H1 (cell line): ENCODE measurements at regions not wholly inside any gene's neighbourhood (a gene's known extent, or its start where the extent isn't known, plus 50 kb on each side); places are given as distances from the start of the nearest gene placed in this dataset.

ENCODE experiments used
- CTCF ChIA-PET: fragments of 300-600 bp; sonication (Branson Sonifier 250); formaldehyde crosslinking; loops from one replicate; lab custom pipeline; 2021; ENCODE audit not compliant: partially characterized antibody; lab: Charles Lee
- POLR2A ChIA-PET: fragments of 300-600 bp; sonication (Branson Sonifier 250); formaldehyde crosslinking; loops from one replicate; lab custom pipeline; 2021; ENCODE audit warnings: inconsistent platforms; ENCODE audit not compliant: partially characterized antibody; lab: Charles Lee
- DNase-seq, 2 experiments: peaks; one replicate each; pipeline versions ENCODE4 v3.0.0 to v3.0.0-alpha.2; 2010 to 2022; ENCODE audit warnings: low spot score in 2 of 2, low read depth in 1 of 2, mixed read lengths in 1 of 2
- FAIRE-seq: peaks from 2 replicates; lab custom pipeline; 2011; peaks lifted over from hg19 to GRCh38; lab: Jason Lieb, UNC
- H2AFZ ChIP-seq: 2 replicates; pipeline ENCODE4 v1.8.1; 2012; ENCODE audit warnings: low read length, inconsistent platforms
- H2AK5ac ChIP-seq: 2 replicates; pipeline ENCODE4 v1.6.1; 2013; ENCODE audit warnings: low read depth, low read length
- H2BK120ac ChIP-seq: replicated peaks from 2 replicates; pipeline ENCODE3; 2013; ENCODE audit warnings: low read depth, low read length, inconsistent platforms
- H2BK12ac ChIP-seq: 2 replicates; pipeline ENCODE4 v1.6.1; 2013; ENCODE audit warnings: low read depth, low read length
- H2BK15ac ChIP-seq: 2 replicates; pipeline ENCODE4 v1.6.1; 2013; ENCODE audit warnings: low read length
- H2BK20ac ChIP-seq: 2 replicates; pipeline ENCODE4 v1.6.1; 2013; ENCODE audit warnings: low read length
- H2BK5ac ChIP-seq: 2 replicates; pipeline ENCODE4 v1.6.1; 2013; ENCODE audit warnings: low read depth, low read length
- H3K14ac ChIP-seq: 2 replicates; pipeline ENCODE4 v1.6.1; 2013; ENCODE audit warnings: inconsistent platforms; ENCODE audit not compliant: insufficient read length
- H3K18ac ChIP-seq: 2 replicates; pipeline ENCODE4 v1.6.1; 2013; ENCODE audit warnings: low read length; ENCODE audit errors: extremely low read depth
- H3K23ac ChIP-seq: 2 replicates; pipeline ENCODE4 v1.6.1; 2013; ENCODE audit warnings: inconsistent platforms; ENCODE audit not compliant: insufficient read length
- H3K23me2 ChIP-seq: 2 replicates; pipeline ENCODE4 v1.6.1; 2013; ENCODE audit warnings: low read depth, low read length
- H3K27ac ChIP-seq: 2 replicates; pipeline ENCODE4 v1.6.1; 2011; ENCODE audit warnings: low read depth, low read length, inconsistent platforms
- H3K27me3 ChIP-seq, 4 experiments: replicated peaks in 1 of 4; 1 replicate in 1 of 4; 2 replicates in 3 of 4; pipeline versions ENCODE4 v1.6.1 to v1.8.1; 2011 to 2013; ENCODE audit warnings: low read length in 3 of 4, mild to moderate bottlenecking in 3 of 4, inconsistent platforms in 2 of 4, mixed read lengths in 2 of 4, moderate library complexity in 1 of 4; ENCODE audit not compliant: control insufficient read depth in 3 of 4, insufficient read depth in 3 of 4; ENCODE audit errors: extremely low read depth in 1 of 4
- H3K36me3 ChIP-seq, 4 experiments: 2 replicates each; pipeline versions ENCODE4 v1.6.1 to v1.8.1; 2011 to 2013; ENCODE audit warnings: mild to moderate bottlenecking in 4 of 4, low read length in 3 of 4, moderate library complexity in 2 of 4, control low read depth in 1 of 4, inconsistent platforms in 1 of 4; ENCODE audit not compliant: insufficient read depth in 4 of 4, control insufficient read depth in 2 of 4
- H3K4ac ChIP-seq: replicated peaks from 2 replicates; pipeline ENCODE3; 2013; ENCODE audit warnings: low read length, low read depth, mixed read lengths, inconsistent platforms; ENCODE audit not compliant: insufficient read length
- H3K4me1 ChIP-seq, 4 experiments: replicated peaks in 1 of 4; 1 replicate in 1 of 4; 2 replicates in 3 of 4; pipeline versions ENCODE4 v1.6.1 to v1.8.1; 2011 to 2013; ENCODE audit warnings: low read length in 3 of 4, inconsistent platforms in 2 of 4, mixed read lengths in 1 of 4; ENCODE audit not compliant: insufficient read depth in 4 of 4, control insufficient read depth in 3 of 4
- H3K4me2 ChIP-seq, 2 experiments: 2 replicates each; pipeline versions ENCODE4 v1.6.1 to v1.8.1; 2011 to 2013; ENCODE audit warnings: low read depth in 2 of 2, low read length in 2 of 2, control low read depth in 1 of 2, inconsistent platforms in 1 of 2, mild to moderate bottlenecking in 1 of 2; ENCODE audit not compliant: insufficient read depth in 1 of 2
- H3K4me3 ChIP-seq, 4 experiments: fragments of 200-600, 300-600 bp in 1 of 4; sonication (generic), shearing (Covaris generic), sonication (Bioruptor Twin) in 1 of 4; 2 replicates each; pipeline versions ENCODE4 v1.5.1 to v1.8.1; 2011 to 2016; ENCODE audit warnings: low read length in 4 of 4, low read depth in 3 of 4, control low read depth in 2 of 4, inconsistent platforms in 2 of 4, mild to moderate bottlenecking in 2 of 4, mixed read lengths in 1 of 4, moderate library complexity in 1 of 4; ENCODE audit not compliant: insufficient read depth in 2 of 4; ENCODE audit errors: extremely low read depth in 1 of 4
- H3K56ac ChIP-seq: replicated peaks from 2 replicates; pipeline ENCODE3; 2013; ENCODE audit warnings: low read depth, mild to moderate bottlenecking, mixed read lengths, low read length, inconsistent platforms; ENCODE audit not compliant: insufficient read length
- H3K79me1 ChIP-seq: 2 replicates; pipeline ENCODE4 v1.6.1; 2013; ENCODE audit warnings: low read depth, low read length, control low read depth
- H3K79me2 ChIP-seq, 2 experiments: 2 replicates each; pipeline versions ENCODE4 v1.6.1 to v1.8.1; 2012 to 2013; ENCODE audit warnings: low read length in 2 of 2, mild to moderate bottlenecking in 2 of 2, inconsistent platforms in 1 of 2; ENCODE audit not compliant: insufficient read depth in 2 of 2, control insufficient read depth in 1 of 2
- H3K9ac ChIP-seq, 4 experiments: replicated peaks in 1 of 4; 1 replicate in 1 of 4; 2 replicates in 3 of 4; pipeline versions ENCODE4 v1.6.1 to v1.8.1; 2011 to 2013; ENCODE audit warnings: low read depth in 3 of 4, low read length in 3 of 4, control low read depth in 2 of 4, mild to moderate bottlenecking in 2 of 4, moderate library complexity in 2 of 4, inconsistent platforms in 1 of 4; ENCODE audit errors: extremely low read depth in 1 of 4
- H3K9me3 ChIP-seq, 2 experiments: 2 replicates each; pipeline versions ENCODE4 v1.6.1 to v1.8.1; 2012 to 2013; ENCODE audit warnings: mild to moderate bottlenecking in 2 of 2, moderate library complexity in 2 of 2, control low read depth in 1 of 2, inconsistent platforms in 1 of 2, low read depth in 1 of 2, low read length in 1 of 2, mixed read lengths in 1 of 2; ENCODE audit not compliant: insufficient read depth in 2 of 2
- H4K20me1 ChIP-seq, 2 experiments: replicated peaks in 1 of 2; 2 replicates each; pipeline versions ENCODE3 to v1.8.1; 2011 to 2013; ENCODE audit warnings: inconsistent platforms in 2 of 2, low read length in 2 of 2, mild to moderate bottlenecking in 1 of 2; ENCODE audit not compliant: insufficient read depth in 2 of 2, control insufficient read depth in 1 of 2
- H4K5ac ChIP-seq: 2 replicates; pipeline ENCODE4 v1.6.1; 2013; ENCODE audit warnings: low read length, low read depth, mixed read lengths, inconsistent platforms; ENCODE audit not compliant: insufficient read length
- H4K8ac ChIP-seq: 2 replicates; pipeline ENCODE4 v1.8.0; 2013; ENCODE audit warnings: mild to moderate bottlenecking, moderate library complexity, low read length, inconsistent platforms; ENCODE audit not compliant: insufficient read depth; ENCODE audit errors: extremely low read depth
- H4K91ac ChIP-seq: replicated peaks from 2 replicates; pipeline ENCODE3; 2013; ENCODE audit warnings: low read length, mixed read lengths, inconsistent platforms; ENCODE audit not compliant: insufficient read length
- CBX5 ChIP-seq: fragments of 300-800, 300-1000 bp; sonication (generic); IDR thresholded peaks from 2 replicates; pipeline ENCODE4 v1.7.1; 2016; ENCODE audit warnings: antibody characterized with exemption, low read length, low read depth
- KDM5A ChIP-seq: fragments of 200-600 bp; IDR thresholded peaks from 2 replicates; pipeline ENCODE4 v1.7.1; 2012; ENCODE audit warnings: mild to moderate bottlenecking, low read length, inconsistent platforms, mixed read lengths
- WGBS, 2 experiments: shearing (Covaris generic) in 1 of 2; methylation state at CpG; one replicate each; pipeline versions ENCODE4 v1.1.6 to v1.1.7; 2013 to 2015; ENCODE audit warnings: low lambda C conversion rate in 2 of 2, mixed read lengths in 2 of 2, inconsistent platforms in 1 of 2, low coverage in 1 of 2, missing lambda C conversion rate in 1 of 2; ENCODE audit not compliant: insufficient replicate concordance in 2 of 2, insufficient coverage in 1 of 2, insufficient read length in 1 of 2; ENCODE audit errors: extremely low coverage in 1 of 2, missing lambda C conversion rate in 1 of 2; 5-methylcytosine and 5-hydroxymethylcytosine counted together
- TF ChIP-seq, protein P1 (sequence below), 3 experiments: IDR thresholded peaks; 1 replicate in 2 of 3; 2 replicates in 1 of 3; pipeline versions ENCODE4 v1.5.1 to v1.6.1; 2011; ENCODE audit warnings: low read length in 3 of 3, mild to moderate bottlenecking in 3 of 3, inconsistent platforms in 2 of 3, low read depth in 1 of 3, moderate library complexity in 1 of 3; ENCODE audit not compliant: insufficient read depth in 1 of 3; ENCODE audit errors: control extremely low read depth in 1 of 3

DNA sequence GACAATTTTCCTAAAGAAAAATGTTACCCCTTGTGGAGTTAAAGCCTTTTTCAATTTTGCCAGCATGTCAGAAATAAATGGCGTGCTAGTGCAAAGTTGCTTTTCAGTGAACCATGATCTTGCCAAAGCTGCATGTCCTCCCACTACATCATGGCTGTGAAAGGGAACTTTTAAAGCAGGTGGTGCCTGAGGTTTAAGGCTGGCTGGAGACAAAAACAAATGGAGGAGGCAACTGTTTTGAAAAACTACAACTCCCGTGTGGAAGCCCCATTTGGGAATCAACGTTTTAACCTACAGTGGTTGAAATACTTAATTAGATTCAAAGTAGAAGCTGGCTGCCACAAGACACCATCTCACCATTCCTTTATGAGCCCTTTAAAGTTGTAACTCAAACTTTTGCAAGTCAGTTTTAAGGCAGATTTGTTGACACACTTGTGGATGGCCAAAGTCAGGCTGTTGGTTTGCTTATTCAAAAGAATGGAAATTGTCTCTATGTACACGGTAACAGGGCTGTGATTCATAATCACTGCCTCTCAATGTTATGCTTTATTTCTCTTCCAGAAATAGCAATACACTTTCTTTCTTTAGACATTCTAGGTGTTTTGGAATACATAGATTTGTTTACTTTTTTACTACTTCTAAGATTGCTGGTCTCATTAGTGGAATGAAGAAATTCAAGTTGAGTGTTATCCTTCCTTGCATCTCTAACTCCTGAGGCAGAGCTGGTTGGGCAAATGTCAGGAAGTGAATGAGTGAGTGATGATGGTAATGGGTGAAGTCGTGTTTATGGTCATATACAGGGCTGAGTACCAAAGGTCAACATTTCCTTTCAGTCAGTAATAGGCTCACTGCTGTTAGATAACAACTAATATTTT is 196.4 kb upstream of the GMDS start:
- CTCF ChIA-PET = interaction anchor here (1.0 to 1.7 kb wide), 5 partner anchors 20 to 684 kb away, joined by 3 to 4 read pairs (median 3); no protein-coding TSS in a partner anchor
- FAIRE-seq = no peak
- no peak overlapping the region for H3K27ac ChIP-seq
- no peak for TF ChIP-seq KDM5A
- TF ChIP-seq CBX5 = no peak
- TF ChIP-seq, protein P1, sequence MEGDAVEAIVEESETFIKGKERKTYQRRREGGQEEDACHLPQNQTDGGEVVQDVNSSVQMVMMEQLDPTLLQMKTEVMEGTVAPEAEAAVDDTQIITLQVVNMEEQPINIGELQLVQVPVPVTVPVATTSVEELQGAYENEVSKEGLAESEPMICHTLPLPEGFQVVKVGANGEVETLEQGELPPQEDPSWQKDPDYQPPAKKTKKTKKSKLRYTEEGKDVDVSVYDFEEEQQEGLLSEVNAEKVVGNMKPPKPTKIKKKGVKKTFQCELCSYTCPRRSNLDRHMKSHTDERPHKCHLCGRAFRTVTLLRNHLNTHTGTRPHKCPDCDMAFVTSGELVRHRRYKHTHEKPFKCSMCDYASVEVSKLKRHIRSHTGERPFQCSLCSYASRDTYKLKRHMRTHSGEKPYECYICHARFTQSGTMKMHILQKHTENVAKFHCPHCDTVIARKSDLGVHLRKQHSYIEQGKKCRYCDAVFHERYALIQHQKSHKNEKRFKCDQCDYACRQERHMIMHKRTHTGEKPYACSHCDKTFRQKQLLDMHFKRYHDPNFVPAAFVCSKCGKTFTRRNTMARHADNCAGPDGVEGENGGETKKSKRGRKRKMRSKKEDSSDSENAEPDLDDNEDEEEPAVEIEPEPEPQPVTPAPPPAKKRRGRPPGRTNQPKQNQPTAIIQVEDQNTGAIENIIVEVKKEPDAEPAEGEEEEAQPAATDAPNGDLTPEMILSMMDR (IDR thresholded peaks at IDR 0.05; ENCODE audit: control extremely low read depth in 1 of 3, insufficient read depth in 1 of 3, low read depth in 1 of 3, low read length in 3 of 3) = no peak

More for the DNA sequence above, 196.4 kb upstream of the GMDS start:
- no peaks in the 10 kb centered on the region for H3K23me2 ChIP-seq
- H2BK120ac ChIP-seq = no peak overlapping the region
- H3K4me3 ChIP-seq = no peak overlapping the region
- H4K20me1 ChIP-seq = no peaks in the 10 kb centered on the region
- H4K91ac ChIP-seq = no peak overlapping the region
- H3K9me3 ChIP-seq = no peaks in the 10 kb centered on the region
- H4K5ac ChIP-seq = no peak overlapping the region
- no peak overlapping the region for H2BK12ac ChIP-seq
- no peak overlapping the region for H3K56ac ChIP-seq
- H3K14ac ChIP-seq = no peak overlapping the region
- POLR2A ChIA-PET = no interaction called here
- H2AK5ac ChIP-seq = no peak overlapping the region
- H2BK20ac ChIP-seq = no peak overlapping the region
- no peak for DNase-seq
- H3K4me1 ChIP-seq = no peaks in the 10 kb centered on the region
- no peak overlapping the region for H4K8ac ChIP-seq
- no peak overlapping the region for H2BK5ac ChIP-seq
- H3K23ac ChIP-seq = no peak overlapping the region
- no peaks in the 10 kb centered on the region for H3K36me3 ChIP-seq
- no peaks in the 10 kb centered on the region for H3K79me2 ChIP-seq
- H3K79me1 ChIP-seq = no peaks in the 10 kb centered on the region
- no peak overlapping the region for H2BK15ac ChIP-seq
- H3K4me2 ChIP-seq = no peak overlapping the region
- H3K27me3 ChIP-seq = no peaks in the 10 kb centered on the region
- H3K9ac ChIP-seq = no peak overlapping the region
- no peak overlapping the region for H3K18ac ChIP-seq
- H2AFZ ChIP-seq = no peak overlapping the region
- H3K4ac ChIP-seq = no peak overlapping the region
- WGBS, 2 experiments = 87% methylated on average over 5 of the region's 5 CpGs; no CpG with 5 or more reads in 1 of the 2 experiments
